ENCODE measurements at regions not wholly inside any gene's neighbourhood (a gene's known extent, or its start where the extent isn't known, plus 50 kb on each side); places are given as distances from the start of the nearest gene placed in this dataset.
A peak's percentile ranks its signal among the peaks of the same experiment; 100 is the strongest.

DNA sequence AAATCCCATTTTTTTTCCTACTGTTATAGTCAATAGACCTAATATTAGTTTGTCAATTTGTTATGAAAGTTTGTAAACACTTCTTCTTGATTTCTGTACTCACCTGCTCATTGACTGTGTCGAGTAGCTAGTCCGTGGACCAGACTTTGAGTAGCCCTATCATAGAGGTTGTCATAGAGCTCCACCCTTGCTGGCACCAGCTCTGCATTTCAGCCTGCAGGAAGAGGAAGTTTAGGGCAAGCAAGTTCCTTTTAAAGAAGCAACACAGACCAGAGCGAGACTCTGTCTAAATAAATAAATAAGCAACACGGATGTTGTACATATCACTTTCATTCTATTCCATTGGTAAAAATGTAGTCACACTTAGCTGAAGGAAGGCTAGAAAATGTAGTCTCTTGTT, 74.0 kb downstream of the MCFD2 start:
- peak overlapping the region in 1 of 2 experiments; percentile 54; a peak in 2 of 6 replicates for H3K27ac ChIP-seq
- no peaks in the 10 kb centered on the region for H3K9me3 ChIP-seq
- H3K4me2 ChIP-seq = no peak overlapping the region
- ATAC-seq (no peak), FAIRE-seq (no peak), DNase-seq (ENCODE audit: low read depth in 1 of 2, low spot score in 1 of 2) (no peak)
- TF ChIP-seq, protein P1, sequence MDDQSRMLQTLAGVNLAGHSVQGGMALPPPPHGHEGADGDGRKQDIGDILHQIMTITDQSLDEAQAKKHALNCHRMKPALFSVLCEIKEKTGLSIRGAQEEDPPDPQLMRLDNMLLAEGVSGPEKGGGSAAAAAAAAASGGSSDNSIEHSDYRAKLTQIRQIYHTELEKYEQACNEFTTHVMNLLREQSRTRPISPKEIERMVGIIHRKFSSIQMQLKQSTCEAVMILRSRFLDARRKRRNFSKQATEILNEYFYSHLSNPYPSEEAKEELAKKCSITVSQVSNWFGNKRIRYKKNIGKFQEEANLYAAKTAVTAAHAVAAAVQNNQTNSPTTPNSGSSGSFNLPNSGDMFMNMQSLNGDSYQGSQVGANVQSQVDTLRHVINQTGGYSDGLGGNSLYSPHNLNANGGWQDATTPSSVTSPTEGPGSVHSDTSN (IDR thresholded peaks at IDR 0.05) = no peak
- TF ChIP-seq, protein P2, sequence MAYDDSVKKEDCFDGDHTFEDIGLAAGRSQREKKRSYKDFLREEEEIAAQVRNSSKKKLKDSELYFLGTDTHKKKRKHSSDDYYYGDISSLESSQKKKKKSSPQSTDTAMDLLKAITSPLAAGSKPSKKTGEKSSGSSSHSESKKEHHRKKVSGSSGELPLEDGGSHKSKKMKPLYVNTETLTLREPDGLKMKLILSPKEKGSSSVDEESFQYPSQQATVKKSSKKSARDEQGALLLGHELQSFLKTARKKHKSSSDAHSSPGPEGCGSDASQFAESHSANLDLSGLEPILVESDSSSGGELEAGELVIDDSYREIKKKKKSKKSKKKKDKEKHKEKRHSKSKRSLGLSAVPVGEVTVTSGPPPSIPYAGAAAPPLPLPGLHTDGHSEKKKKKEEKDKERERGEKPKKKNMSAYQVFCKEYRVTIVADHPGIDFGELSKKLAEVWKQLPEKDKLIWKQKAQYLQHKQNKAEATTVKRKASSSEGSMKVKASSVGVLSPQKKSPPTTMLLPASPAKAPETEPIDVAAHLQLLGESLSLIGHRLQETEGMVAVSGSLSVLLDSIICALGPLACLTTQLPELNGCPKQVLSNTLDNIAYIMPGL (CRISPR knock-in tag; IDR thresholded peaks at IDR 0.05; ENCODE audit: borderline replicate concordance) = no peak
- no peak for TF ChIP-seq CBX2 (IDR thresholded peaks at IDR 0.05; ENCODE audit: borderline replicate concordance, low read depth)
- TF ChIP-seq MYC (IDR thresholded peaks at IDR 0.05; ENCODE audit: borderline replicate concordance, low read length) = no peak
- TF ChIP-seq, protein P3, sequence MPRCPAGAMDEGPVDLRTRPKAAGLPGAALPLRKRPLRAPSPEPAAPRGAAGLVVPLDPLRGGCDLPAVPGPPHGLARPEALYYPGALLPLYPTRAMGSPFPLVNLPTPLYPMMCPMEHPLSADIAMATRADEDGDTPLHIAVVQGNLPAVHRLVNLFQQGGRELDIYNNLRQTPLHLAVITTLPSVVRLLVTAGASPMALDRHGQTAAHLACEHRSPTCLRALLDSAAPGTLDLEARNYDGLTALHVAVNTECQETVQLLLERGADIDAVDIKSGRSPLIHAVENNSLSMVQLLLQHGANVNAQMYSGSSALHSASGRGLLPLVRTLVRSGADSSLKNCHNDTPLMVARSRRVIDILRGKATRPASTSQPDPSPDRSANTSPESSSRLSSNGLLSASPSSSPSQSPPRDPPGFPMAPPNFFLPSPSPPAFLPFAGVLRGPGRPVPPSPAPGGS (IDR thresholded peaks at IDR 0.05) = no peak
- no peak for TF ChIP-seq SMC3 (IDR thresholded peaks at IDR 0.05)
- no peak for TF ChIP-seq HEYL (CRISPR knock-in tag; IDR thresholded peaks at IDR 0.05)
- WGBS (ENCODE audit: missing lambda C conversion rate) = 88% methylated on average over 4 of the region's 4 CpGs
- no peak overlapping the region for H3K4me3 ChIP-seq
- CTCF ChIA-PET = interaction anchor here (0.5 to 2.2 kb wide), 6 partner anchors 18 to 374 kb away, joined by 3 to 5 read pairs (median 3); no protein-coding TSS in a partner anchor
- POLR2A ChIA-PET = no interaction called here
- peaks cover 12% of the 10 kb centered on the region for H3K4me1 ChIP-seq

DNA sequence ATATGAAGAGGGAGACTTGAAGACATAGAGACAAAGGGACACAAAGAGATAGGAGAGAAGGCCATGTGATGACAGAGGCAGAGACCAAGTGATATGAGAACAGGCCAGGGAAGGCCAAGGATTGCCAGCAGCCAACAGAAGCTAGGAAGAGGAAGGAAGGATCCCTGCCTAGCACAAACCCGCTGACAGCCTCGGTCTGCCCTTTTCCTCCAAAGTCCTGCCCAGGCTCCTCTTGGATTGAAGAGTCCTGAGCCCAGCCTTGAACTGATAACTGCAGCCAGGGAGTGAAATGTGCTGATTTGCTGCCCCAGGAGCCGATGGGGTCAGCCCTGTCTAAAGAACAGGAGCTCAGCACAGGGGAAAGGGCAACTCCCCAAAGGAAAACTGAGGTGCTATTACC, 76.6 kb downstream of the MCFD2 start:
- Histone ChIP-seq H3K9me3 (no peaks in the 10 kb centered on the region), H3K4me3 (no peak overlapping the region), H3K27ac (peak overlapping the region in 1 of 2 experiments; percentile 19; a peak in 2 of 6 replicates), H3K4me2 (no peak overlapping the region), H3K4me1 (no peaks in the 10 kb centered on the region)
- FAIRE-seq (no peak), ATAC-seq (no peak), DNase-seq (ENCODE audit: low read depth in 1 of 2, low spot score in 1 of 2) (no peak)
- WGBS (ENCODE audit: missing lambda C conversion rate) = 86% methylated on average over 3 of the region's 3 CpGs
- ChIA-PET POLR2A (no interaction called here), CTCF (interaction anchor here (0.9 to 2.7 kb wide), 8 partner anchors 9 to 484 kb away, joined by 3 to 8 read pairs (median 4); no protein-coding TSS in a partner anchor)
- TF ChIP-seq SMC3 (IDR thresholded peaks at IDR 0.05) (no peak), GATA3 (IDR thresholded peaks at IDR 0.05; ENCODE audit: borderline replicate concordance) (no peak), SREBF2 (IDR thresholded peaks at IDR 0.05) (no peak), ZFP36 (IDR thresholded peaks at IDR 0.05; ENCODE audit: borderline replicate concordance, partially characterized antibody) (no peak), ZSCAN20 (CRISPR knock-in tag; IDR thresholded peaks at IDR 0.05) (no peak), KDM5A (IDR thresholded peaks at IDR 0.05) (no peak), RARB (CRISPR knock-in tag; IDR thresholded peaks at IDR 0.05) (no peak), NFE2L2 (conservative IDR thresholded peaks at IDR 0.05; ENCODE audit: low read length) (no peak), NPAS2 (CRISPR knock-in tag; IDR thresholded peaks at IDR 0.05; ENCODE audit: borderline replicate concordance) (no peak), EHMT2 (IDR thresholded peaks at IDR 0.05; ENCODE audit: low read depth) (no peak), CHD2 (IDR thresholded peaks at IDR 0.05; ENCODE audit: low read length, partially characterized antibody) (no peak), HOXB13 (CRISPR knock-in tag; IDR thresholded peaks at IDR 0.05; ENCODE audit: low read depth) (no peak)
- TF ChIP-seq, protein P4, sequence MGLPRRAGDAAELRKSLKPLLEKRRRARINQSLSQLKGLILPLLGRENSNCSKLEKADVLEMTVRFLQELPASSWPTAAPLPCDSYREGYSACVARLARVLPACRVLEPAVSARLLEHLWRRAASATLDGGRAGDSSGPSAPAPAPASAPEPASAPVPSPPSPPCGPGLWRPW (IDR thresholded peaks at IDR 0.05) = no peak
- TF ChIP-seq, protein P5, sequence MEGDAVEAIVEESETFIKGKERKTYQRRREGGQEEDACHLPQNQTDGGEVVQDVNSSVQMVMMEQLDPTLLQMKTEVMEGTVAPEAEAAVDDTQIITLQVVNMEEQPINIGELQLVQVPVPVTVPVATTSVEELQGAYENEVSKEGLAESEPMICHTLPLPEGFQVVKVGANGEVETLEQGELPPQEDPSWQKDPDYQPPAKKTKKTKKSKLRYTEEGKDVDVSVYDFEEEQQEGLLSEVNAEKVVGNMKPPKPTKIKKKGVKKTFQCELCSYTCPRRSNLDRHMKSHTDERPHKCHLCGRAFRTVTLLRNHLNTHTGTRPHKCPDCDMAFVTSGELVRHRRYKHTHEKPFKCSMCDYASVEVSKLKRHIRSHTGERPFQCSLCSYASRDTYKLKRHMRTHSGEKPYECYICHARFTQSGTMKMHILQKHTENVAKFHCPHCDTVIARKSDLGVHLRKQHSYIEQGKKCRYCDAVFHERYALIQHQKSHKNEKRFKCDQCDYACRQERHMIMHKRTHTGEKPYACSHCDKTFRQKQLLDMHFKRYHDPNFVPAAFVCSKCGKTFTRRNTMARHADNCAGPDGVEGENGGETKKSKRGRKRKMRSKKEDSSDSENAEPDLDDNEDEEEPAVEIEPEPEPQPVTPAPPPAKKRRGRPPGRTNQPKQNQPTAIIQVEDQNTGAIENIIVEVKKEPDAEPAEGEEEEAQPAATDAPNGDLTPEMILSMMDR (IDR thresholded peaks at IDR 0.05) = no peak
- TF ChIP-seq, protein P6, sequence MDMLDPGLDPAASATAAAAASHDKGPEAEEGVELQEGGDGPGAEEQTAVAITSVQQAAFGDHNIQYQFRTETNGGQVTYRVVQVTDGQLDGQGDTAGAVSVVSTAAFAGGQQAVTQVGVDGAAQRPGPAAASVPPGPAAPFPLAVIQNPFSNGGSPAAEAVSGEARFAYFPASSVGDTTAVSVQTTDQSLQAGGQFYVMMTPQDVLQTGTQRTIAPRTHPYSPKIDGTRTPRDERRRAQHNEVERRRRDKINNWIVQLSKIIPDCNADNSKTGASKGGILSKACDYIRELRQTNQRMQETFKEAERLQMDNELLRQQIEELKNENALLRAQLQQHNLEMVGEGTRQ (IDR thresholded peaks at IDR 0.05) = no peak
- TF ChIP-seq, protein P7, sequence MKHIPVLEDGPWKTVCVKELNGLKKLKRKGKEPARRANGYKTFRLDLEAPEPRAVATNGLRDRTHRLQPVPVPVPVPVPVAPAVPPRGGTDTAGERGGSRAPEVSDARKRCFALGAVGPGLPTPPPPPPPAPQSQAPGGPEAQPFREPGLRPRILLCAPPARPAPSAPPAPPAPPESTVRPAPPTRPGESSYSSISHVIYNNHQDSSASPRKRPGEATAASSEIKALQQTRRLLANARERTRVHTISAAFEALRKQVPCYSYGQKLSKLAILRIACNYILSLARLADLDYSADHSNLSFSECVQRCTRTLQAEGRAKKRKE (CRISPR knock-in tag; IDR thresholded peaks at IDR 0.05; ENCODE audit: low read depth) = no peak

Measured in A549 (cell line).